ENCODE measurements at regions not wholly inside any gene's neighbourhood (a gene's known extent, or its start where the extent isn't known, plus 50 kb on each side); places are given as distances from the start of the nearest gene placed in this dataset.

DNA sequence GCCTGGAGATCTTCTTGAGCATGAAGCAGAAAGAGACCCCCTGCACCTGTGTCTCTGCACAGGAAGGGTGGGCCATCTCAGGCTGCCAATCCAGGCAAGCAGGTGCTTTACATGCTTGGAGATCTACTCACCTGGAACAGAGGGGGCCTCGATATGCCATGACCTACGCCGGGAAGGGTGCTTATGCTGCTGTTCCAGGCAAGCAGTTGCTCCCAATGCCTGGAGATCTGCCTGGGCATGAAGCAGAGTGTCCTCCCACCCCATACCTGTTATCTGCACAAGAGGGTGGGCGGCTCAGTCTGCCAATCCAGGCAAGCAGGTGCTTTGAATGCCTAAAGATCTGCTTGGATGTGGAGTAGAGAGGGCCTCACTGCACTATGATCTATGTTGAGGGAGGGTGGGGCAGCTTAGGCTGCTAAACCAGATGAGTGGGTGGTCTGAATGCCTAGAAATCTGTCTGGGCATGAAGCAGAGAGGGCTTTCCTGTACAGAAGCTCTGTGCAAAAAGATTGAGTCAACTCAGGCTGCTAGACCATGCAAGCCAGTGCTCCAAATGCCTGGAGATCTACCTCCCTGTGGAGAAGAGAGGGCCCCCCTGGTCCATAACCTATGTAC is 104.5 kb upstream of the QRFPR start:
- no peaks in the 10 kb centered on the region for H3K27me3 ChIP-seq (replicated peaks; ENCODE audit: insufficient read depth, low read depth, low read length, poor library complexity)
- intact Hi-C loops (cut with micrococcal nuclease; ENCODE audit: unreplicated experiment) = no loop called here
- ChIA-PET POLR2A (ENCODE audit: low non-redundant PET) (no interaction called here), CTCF (no interaction called here)
- no peak overlapping the region for H3K4me3 ChIP-seq (ENCODE audit: low read depth, low read length, poor library complexity, severe bottlenecking)
- no peak for DNase-seq (ENCODE audit: low spot score)
- TF ChIP-seq, protein P1, sequence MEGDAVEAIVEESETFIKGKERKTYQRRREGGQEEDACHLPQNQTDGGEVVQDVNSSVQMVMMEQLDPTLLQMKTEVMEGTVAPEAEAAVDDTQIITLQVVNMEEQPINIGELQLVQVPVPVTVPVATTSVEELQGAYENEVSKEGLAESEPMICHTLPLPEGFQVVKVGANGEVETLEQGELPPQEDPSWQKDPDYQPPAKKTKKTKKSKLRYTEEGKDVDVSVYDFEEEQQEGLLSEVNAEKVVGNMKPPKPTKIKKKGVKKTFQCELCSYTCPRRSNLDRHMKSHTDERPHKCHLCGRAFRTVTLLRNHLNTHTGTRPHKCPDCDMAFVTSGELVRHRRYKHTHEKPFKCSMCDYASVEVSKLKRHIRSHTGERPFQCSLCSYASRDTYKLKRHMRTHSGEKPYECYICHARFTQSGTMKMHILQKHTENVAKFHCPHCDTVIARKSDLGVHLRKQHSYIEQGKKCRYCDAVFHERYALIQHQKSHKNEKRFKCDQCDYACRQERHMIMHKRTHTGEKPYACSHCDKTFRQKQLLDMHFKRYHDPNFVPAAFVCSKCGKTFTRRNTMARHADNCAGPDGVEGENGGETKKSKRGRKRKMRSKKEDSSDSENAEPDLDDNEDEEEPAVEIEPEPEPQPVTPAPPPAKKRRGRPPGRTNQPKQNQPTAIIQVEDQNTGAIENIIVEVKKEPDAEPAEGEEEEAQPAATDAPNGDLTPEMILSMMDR (conservative IDR thresholded peaks at IDR 0.05; ENCODE audit: low read depth, low read length) = no peak
- no peak for TF ChIP-seq EZH2 (IDR thresholded peaks at IDR 0.05; ENCODE audit: borderline replicate concordance, low read depth, low read length, poor library complexity, severe bottlenecking)
- H3K9me3 ChIP-seq (ENCODE audit: low read depth, low read length, poor library complexity, severe bottlenecking) = no peaks in the 10 kb centered on the region
- H3K27ac ChIP-seq (ENCODE audit: low read depth, low read length, poor library complexity, severe bottlenecking) = no peak overlapping the region
- no TSS peak for BruUV-seq (replicated peaks)
- H3K4me1 ChIP-seq (ENCODE audit: insufficient read depth, low read length, poor library complexity, severe bottlenecking) = no peaks in the 10 kb centered on the region
- no peaks in the 10 kb centered on the region for H3K36me3 ChIP-seq (ENCODE audit: insufficient read depth, low read length, poor library complexity, severe bottlenecking)

DNA sequence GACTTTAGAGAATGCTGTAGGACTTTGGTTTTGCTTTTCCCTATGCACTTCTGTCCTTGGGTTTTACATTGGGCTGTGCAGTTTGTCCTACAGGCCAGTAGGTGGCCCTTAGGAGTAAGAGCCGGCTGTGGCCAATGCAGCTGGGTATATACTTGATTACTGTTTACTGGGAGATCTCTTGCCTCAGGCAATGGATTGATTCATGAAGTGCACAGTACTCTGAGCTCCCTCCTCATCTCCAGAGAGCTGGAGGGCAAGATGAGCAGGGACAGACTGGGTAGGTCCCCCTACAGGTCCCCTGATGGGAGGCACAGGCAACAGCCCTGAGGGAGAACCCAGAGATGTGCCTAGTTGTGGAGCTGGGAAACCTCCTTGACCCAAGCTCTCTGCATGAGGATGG is 103.8 kb upstream of the QRFPR start:
- Histone ChIP-seq H3K4me3 (ENCODE audit: low read depth, low read length, poor library complexity, severe bottlenecking) (no peak overlapping the region), H3K27ac (ENCODE audit: low read depth, low read length, poor library complexity, severe bottlenecking) (no peak overlapping the region), H3K9me3 (ENCODE audit: low read depth, low read length, poor library complexity, severe bottlenecking) (no peaks in the 10 kb centered on the region), H3K4me1 (ENCODE audit: insufficient read depth, low read length, poor library complexity, severe bottlenecking) (no peaks in the 10 kb centered on the region), H3K36me3 (ENCODE audit: insufficient read depth, low read length, poor library complexity, severe bottlenecking) (no peaks in the 10 kb centered on the region), H3K27me3 (replicated peaks; ENCODE audit: insufficient read depth, low read depth, low read length, poor library complexity) (no peaks in the 10 kb centered on the region)
- ChIA-PET CTCF (interaction anchor here (0.6 kb wide), 2 partner anchors 149 to 356 kb away, joined by 4 to 8 read pairs; no protein-coding TSS in a partner anchor), POLR2A (ENCODE audit: low non-redundant PET) (no interaction called here)
- peak; percentile 70 for DNase-seq (ENCODE audit: low spot score)
- BruUV-seq (replicated peaks) = no TSS peak
- no peak for TF ChIP-seq EZH2 (IDR thresholded peaks at IDR 0.05; ENCODE audit: borderline replicate concordance, low read depth, low read length, poor library complexity, severe bottlenecking)
- TF ChIP-seq, protein P1 (conservative IDR thresholded peaks at IDR 0.05; ENCODE audit: low read depth, low read length) = peak; percentile 85
- intact Hi-C loops (cut with micrococcal nuclease; ENCODE audit: unreplicated experiment) = loop anchor here (5.0 kb wide), 1 partner anchor 173 kb away; no protein-coding TSS in a partner anchor

DNA sequence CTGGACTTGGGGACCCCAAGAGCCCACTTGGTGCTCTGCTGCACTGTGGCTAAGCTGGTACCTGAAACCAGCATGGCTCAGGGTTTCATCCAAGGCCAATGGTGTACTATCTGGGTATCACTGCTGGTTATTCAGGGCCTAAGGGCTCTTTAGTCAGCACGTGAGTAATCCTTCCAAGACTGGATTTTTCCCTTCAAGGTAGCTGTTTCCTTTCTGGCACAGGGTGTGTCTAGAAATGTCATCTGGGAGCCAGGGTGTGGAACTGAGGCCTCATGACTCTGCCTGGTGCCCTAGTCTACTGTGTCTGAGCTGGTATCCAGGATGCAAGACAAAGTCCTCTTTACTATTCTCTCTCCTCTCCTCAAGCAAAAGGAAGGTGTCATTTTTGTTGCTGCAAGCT is 99.0 kb upstream of the QRFPR start:
- H3K27me3 ChIP-seq (replicated peaks; ENCODE audit: insufficient read depth, low read depth, low read length, poor library complexity) = no peaks in the 10 kb centered on the region
- no peak for DNase-seq (ENCODE audit: low spot score)
- ChIA-PET POLR2A (ENCODE audit: low non-redundant PET) (no interaction called here), CTCF (no interaction called here)
- BruUV-seq (replicated peaks) = no TSS peak
- no peak for TF ChIP-seq EZH2 (IDR thresholded peaks at IDR 0.05; ENCODE audit: borderline replicate concordance, low read depth, low read length, poor library complexity, severe bottlenecking)
- TF ChIP-seq, protein P1 (conservative IDR thresholded peaks at IDR 0.05; ENCODE audit: low read depth, low read length) = no peak
- no peak overlapping the region for H3K27ac ChIP-seq (ENCODE audit: low read depth, low read length, poor library complexity, severe bottlenecking)
- H3K9me3 ChIP-seq (ENCODE audit: low read depth, low read length, poor library complexity, severe bottlenecking) = peaks cover 5% of the 10 kb centered on the region
- intact Hi-C loops (cut with micrococcal nuclease; ENCODE audit: unreplicated experiment) = loop anchor here (5.0 kb wide), 1 partner anchor 177 kb away; no protein-coding TSS in a partner anchor
- H3K4me1 ChIP-seq (ENCODE audit: insufficient read depth, low read length, poor library complexity, severe bottlenecking) = no peaks in the 10 kb centered on the region
- H3K4me3 ChIP-seq (ENCODE audit: low read depth, low read length, poor library complexity, severe bottlenecking) = no peak overlapping the region
- no peaks in the 10 kb centered on the region for H3K36me3 ChIP-seq (ENCODE audit: insufficient read depth, low read length, poor library complexity, severe bottlenecking)
